ENCODE measurements at regions not wholly inside any gene's neighbourhood (a gene's known extent, or its start where the extent isn't known, plus 50 kb on each side); places are given as distances from the start of the nearest gene placed in this dataset.

DNA sequence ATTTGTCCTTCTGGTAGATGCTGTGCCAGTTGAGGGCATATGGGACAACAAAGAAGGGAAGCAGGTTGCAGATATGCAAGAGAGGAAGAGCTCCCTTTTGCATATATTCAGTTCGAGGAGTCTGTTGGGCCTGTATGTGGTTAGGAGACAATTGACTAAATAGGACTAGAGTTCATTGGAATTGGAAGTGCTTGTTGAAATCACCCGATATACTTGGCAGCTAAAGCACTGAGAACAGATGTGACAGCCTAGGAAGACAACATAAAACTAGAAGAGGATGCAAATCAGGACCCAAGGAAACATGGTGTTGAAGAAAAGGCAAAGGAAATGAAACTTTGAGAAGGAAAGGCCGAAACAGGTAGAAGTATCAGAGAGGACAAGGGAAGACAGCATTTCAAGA lies 215.2 kb upstream of the P2RY1 start:
- TF ChIP-seq, protein P1, sequence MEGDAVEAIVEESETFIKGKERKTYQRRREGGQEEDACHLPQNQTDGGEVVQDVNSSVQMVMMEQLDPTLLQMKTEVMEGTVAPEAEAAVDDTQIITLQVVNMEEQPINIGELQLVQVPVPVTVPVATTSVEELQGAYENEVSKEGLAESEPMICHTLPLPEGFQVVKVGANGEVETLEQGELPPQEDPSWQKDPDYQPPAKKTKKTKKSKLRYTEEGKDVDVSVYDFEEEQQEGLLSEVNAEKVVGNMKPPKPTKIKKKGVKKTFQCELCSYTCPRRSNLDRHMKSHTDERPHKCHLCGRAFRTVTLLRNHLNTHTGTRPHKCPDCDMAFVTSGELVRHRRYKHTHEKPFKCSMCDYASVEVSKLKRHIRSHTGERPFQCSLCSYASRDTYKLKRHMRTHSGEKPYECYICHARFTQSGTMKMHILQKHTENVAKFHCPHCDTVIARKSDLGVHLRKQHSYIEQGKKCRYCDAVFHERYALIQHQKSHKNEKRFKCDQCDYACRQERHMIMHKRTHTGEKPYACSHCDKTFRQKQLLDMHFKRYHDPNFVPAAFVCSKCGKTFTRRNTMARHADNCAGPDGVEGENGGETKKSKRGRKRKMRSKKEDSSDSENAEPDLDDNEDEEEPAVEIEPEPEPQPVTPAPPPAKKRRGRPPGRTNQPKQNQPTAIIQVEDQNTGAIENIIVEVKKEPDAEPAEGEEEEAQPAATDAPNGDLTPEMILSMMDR (IDR thresholded peaks at IDR 0.05) = no peak
- TF ChIP-seq POLR2A (IDR thresholded peaks at IDR 0.05) = no peak
- TF ChIP-seq EP300 (IDR thresholded peaks at IDR 0.05) = no peak
- peak overlapping the region in 3 of 4 donors; percentile 62 to 87 (median 83) for H3K27ac ChIP-seq
- no peaks in the 10 kb centered on the region for H3K9me3 ChIP-seq
- no peaks in the 10 kb centered on the region for H3K27me3 ChIP-seq
- H3K36me3 ChIP-seq = no peaks in the 10 kb centered on the region
- no peak for DNase-seq (ENCODE audit: low spot score in 2 of 2)
- no peak overlapping the region for H3K4me3 ChIP-seq
- H3K4me1 ChIP-seq = peaks cover 0 to 53% (median 23%) of the 10 kb centered on the region in 4 donors
- WGBS, 2 donors = 77 to 86% methylated on average over 3 of the region's 3 CpGs

- TF ChIP-seq POLR2A (IDR thresholded peaks at IDR 0.05) (no peak), EP300 (IDR thresholded peaks at IDR 0.05) (no peak)
- TF ChIP-seq, protein P1 (IDR thresholded peaks at IDR 0.05) = no peak
- peak overlapping the region; percentile 28 to 87 (median 72) for H3K27ac ChIP-seq
- 29 to 59% methylated on average over 3 of the region's 3 CpGs for WGBS, 2 donors
Measured at GRCh38 chr3:152620395-152620794, 214.5 kb upstream of the P2RY1 start.

GRCh38 chr3:152621006-152621868 lies 213.7 kb upstream of the P2RY1 start:
- H3K27me3 ChIP-seq = no peaks in the 10 kb centered on the region
- H3K27ac ChIP-seq = peak overlapping the region; percentile 51 to 87 (median 72)
- 35 to 46% methylated on average over 8 of the region's 8 CpGs for WGBS, 2 donors
- no peak for DNase-seq (ENCODE audit: low spot score in 2 of 2)
- H3K36me3 ChIP-seq = no peaks in the 10 kb centered on the region
- peaks cover 0 to 53% (median 23%) of the 10 kb centered on the region in 4 donors for H3K4me1 ChIP-seq
- no peaks in the 10 kb centered on the region for H3K9me3 ChIP-seq
- peak overlapping the region in 2 of 4 donors; percentile 6 to 30 for H3K4me3 ChIP-seq
- TF ChIP-seq EP300 (IDR thresholded peaks at IDR 0.05) = peak in 1 of 2 donors; percentile 66
- TF ChIP-seq, protein P1 (IDR thresholded peaks at IDR 0.05) = no peak

More at GRCh38 chr3:152620395-152620794, 214.5 kb upstream of the P2RY1 start:
- DNase-seq (ENCODE audit: low spot score in 2 of 2) = no peak
- Histone ChIP-seq H3K27me3 (no peaks in the 10 kb centered on the region), H3K9me3 (no peaks in the 10 kb centered on the region), H3K4me3 (no peak overlapping the region), H3K36me3 (no peaks in the 10 kb centered on the region), H3K4me1 (peaks cover 0 to 53% (median 23%) of the 10 kb centered on the region in 4 donors)

DNA sequence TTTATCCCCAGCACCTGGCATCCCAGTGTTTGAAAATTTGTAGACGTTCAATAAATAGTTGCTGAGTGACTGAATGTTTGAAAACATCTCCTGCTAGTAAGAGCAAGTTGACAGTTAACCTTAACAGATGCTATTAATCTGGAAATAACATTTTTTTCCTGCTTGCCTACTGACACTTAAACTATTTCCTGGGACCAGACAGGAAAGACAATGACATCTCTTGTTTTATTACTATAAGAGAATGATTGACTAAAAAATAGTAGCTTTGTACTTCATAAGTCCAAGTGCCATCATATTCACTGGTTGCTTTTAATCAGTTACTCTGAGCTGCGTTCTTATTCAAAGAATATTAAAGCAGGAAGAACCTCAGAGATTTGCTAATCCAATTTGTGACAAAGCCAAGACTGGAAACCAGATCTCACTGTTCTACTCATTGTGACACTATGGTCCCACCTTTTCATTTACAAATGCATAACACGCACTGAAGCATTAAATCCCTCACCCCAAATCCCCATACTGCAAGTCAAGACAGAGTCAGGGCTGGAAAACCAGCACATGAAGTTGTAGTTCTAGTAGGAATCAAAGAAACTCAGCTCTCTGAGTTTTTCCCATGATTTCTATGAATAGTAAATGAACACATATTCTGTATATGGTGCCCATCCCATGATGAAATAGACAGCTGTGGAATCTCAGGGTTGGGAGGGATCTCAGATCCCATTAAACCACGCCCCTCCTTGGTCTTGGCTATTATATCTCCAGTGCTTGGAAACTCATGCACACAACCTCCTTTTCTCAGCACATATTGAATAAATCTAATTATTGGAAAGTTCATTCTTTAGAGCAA lies 212.7 kb upstream of the P2RY1 start:
- H3K27ac ChIP-seq = peak overlapping the region in 3 of 4 donors; percentile 41 to 87 (median 83)

More for the DNA sequence above, 212.7 kb upstream of the P2RY1 start:
- no peaks in the 10 kb centered on the region for H3K27me3 ChIP-seq
- DNase-seq (ENCODE audit: low spot score in 2 of 2) = no peak
- H3K9me3 ChIP-seq = no peaks in the 10 kb centered on the region
- H3K4me1 ChIP-seq = peaks cover 0 to 53% (median 23%) of the 10 kb centered on the region in 4 donors
- H3K4me3 ChIP-seq = no peak overlapping the region
- no peaks in the 10 kb centered on the region for H3K36me3 ChIP-seq
- 55 to 56% methylated on average over 4 of the region's 4 CpGs for WGBS, 2 donors
- TF ChIP-seq POLR2A (IDR thresholded peaks at IDR 0.05) (no peak), EP300 (IDR thresholded peaks at IDR 0.05) (no peak)
- TF ChIP-seq, protein P1 (IDR thresholded peaks at IDR 0.05) = no peak
